PFSK-1 (cell line): ENCODE measurements at regions not wholly inside any gene's neighbourhood (a gene's known extent, or its start where the extent isn't known, plus 50 kb on each side); places are given as distances from the start of the nearest gene placed in this dataset.

Source experiments
- POLR2AphosphoS5 ChIP-seq: IDR thresholded peaks from 2 replicates; pipeline ENCODE4 v1.6.1; 2012; ENCODE audit warnings: low read depth, mild to moderate bottlenecking, control low read depth, low read length, moderate library complexity
- SIN3A ChIP-seq: IDR thresholded peaks from 2 replicates; pipeline ENCODE4 v1.6.1; 2012; ENCODE audit warnings: mild to moderate bottlenecking, low read length, moderate library complexity, borderline replicate concordance; ENCODE audit not compliant: insufficient read depth
- TAF1 ChIP-seq: IDR thresholded peaks from 2 replicates; pipeline ENCODE4 v1.6.1; 2012; ENCODE audit warnings: low read length, control low read depth, borderline replicate concordance; ENCODE audit not compliant: insufficient read depth

DNA sequence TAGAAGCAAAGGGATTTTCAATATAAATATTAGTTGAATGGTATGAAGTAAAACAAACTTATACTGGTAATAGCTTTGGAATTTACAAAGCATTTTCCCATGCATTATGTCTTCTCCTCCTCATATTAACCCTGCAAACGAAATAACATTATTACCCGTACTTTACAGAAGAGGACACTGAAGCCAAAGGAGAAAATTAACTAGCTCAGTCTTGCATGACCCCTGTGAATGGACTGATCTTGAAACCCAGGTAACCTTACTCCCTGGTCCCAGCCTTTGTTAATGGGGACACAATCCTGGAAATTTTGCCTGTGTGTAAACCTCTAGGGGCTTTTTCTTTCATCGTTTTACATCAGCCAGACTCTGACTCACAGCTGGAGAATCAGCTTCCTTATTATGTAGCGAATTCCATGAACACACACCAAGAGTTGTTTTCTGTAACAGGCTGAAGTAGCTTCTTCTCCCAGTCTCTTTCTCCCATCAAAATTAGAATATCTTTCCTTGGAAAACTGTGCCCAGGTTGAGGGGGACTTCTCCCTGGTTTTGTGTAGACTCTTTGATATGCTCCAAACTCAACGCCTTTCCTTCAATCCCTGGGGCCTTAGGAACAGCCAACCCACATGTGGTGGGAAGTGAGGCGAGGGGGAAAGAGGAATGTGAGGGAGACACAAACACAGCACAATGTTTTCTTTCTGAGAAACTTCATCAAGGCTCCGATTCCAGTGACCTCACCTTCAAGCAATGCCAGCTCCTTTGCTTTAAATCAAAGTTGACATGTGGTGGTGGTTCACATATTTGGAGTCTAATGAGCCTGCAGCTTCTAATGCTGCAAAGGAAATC lies 480.9 kb upstream of the PAPPA start:
- no peak for TF ChIP-seq TAF1
- TF ChIP-seq POLR2AphosphoS5: no peak
- TF ChIP-seq SIN3A: peak; percentile 20; the same call in 1 of the 2 replicates
